GM21723 (cell line): ENCODE measurements at regions not wholly inside any gene's neighbourhood (a gene's known extent, or its start where the extent isn't known, plus 50 kb on each side); places are given as distances from the start of the nearest gene placed in this dataset.

Experiments used
- ATAC-seq: cut with Tn5 transposase; IDR thresholded peaks from one replicate; pipeline ENCODE4 v1.9.1; 2021; ENCODE audit warnings: mild to moderate bottlenecking, moderate library complexity; ENCODE audit not compliant: unreplicated experiment

DNA sequence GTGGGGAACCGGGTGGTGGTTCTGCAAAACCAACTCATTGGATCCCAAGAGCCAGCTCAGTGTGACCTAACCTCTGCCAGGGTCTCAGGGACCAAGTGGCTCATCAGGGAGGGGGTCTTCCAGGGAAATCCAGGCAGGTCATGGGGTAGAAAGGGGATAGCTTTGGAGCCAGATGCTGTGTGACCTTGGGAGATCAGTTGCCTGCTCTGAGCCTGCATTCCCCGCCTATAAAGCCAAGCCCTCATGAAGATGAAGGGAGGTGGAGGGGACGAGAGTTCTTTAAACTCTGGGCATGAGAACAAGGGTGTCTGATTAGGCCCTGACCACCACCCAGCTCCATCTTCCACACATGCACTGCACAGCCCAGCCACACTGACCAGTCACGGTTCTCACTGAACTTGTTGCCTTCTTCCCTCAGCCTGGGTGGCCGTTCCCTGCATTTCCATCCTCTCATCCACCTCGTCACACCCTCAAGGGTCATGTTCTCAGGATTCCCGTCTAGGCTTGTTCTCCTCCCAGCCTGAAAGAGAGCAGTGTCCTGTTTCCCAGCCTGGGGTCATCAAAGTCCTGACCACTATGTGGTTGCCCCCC is 475.5 kb downstream of the TBC1D22A start:
- no peak for ATAC-seq

DNA sequence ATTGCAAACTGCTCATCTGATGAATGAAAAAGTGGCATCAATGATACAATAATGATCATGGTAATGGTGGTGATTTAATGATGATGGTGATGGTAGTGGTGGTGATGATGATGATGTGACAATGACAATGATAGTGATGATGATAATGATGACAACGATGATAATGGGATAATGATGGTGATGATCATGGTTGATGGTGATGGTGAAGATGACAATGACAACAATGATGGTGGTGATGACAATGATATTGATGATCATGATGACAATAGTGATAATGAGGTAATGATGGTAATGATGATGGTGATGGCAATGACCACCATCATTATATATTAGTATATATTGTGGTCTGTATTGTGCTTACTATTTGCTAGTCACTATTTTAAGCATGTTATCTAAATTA is 474.3 kb downstream of the TBC1D22A start:
- no peak for ATAC-seq

- ATAC-seq = no peak
These were observed 473.7 kb downstream of the TBC1D22A start for GRCh38 chr22:47236161-47236560.

GRCh38 chr22:47233316-47234243 is 471.1 kb downstream of the TBC1D22A start:
- ATAC-seq = no peak

DNA sequence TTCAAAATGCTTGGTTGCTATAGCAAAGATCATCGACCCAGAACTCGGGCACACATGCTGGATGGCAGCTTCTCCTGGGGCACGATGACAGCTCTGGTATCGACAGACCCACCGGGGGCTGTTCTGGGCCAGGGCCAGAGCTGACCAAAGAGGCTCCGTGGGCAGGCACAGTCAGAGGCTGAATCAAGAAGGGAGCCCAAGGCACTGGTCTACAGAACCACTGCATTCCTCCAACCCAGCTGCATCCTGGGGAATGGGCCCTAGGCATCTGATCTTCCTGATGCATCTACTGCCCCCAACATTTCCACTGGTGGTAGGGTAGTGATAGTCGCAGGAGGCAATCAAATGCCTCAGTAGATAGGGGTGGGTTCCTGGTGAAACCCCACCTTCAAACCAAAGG is 470.3 kb downstream of the TBC1D22A start:
- ATAC-seq = no peak

DNA sequence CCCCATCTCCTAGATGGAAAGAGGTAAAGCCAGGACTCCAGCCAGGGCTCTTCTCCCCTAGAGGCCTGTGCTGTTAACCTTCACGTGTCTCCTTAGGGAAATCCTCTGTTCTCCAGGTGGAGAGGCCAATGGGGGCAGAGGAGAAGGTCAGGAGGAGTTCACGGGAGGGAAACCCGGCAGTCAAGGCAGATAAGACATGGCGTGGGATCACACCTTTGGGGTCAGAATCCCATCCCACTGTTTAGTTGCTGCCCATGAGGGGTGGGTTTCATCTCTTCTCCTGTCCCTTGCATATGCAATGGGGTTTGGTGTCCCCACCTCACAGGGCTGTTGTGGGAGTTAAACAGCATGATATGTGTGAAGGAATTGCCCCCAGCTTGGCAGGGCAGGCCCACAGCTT is 469.7 kb downstream of the TBC1D22A start:
- ATAC-seq = no peak

DNA sequence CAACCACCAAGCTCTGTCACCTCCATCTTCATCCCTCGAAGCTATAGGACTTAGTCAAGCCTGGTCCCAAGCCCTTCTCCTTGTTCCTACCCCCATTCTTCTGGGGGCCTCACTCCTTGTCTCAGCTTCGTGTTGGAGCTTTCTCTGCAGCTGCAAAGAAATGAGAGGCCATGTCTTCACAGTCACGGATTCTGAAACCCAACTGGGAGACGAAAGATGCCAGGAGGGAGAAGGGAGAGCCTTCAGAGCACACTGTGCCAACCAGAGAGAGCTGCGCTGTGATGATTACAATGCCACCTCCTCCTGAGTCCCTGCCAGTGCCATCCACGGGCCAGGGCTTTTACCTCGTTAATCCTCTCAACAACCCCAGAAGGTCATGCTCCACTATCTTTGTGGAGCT is 469.3 kb downstream of the TBC1D22A start:
- no peak for ATAC-seq

DNA sequence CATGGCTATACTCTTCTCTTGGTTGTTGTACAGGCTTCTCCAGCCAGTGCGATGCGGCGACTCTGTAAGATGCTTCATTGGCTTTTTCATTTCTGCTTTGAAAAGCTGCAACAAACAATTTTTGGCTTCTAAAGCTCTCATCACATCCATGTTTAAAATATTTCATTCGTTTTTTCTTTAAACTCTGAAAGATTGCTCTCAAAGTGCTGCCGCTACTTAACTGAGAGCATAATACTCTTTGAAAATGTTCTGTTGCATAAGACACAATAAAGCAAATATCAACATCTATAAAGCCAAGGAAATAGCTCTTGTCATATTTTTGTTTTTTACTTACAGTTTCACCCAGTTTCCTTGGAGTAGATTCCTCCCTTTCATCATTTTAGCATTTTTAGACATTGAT is 468.3 kb downstream of the TBC1D22A start:
- ATAC-seq = no peak

DNA sequence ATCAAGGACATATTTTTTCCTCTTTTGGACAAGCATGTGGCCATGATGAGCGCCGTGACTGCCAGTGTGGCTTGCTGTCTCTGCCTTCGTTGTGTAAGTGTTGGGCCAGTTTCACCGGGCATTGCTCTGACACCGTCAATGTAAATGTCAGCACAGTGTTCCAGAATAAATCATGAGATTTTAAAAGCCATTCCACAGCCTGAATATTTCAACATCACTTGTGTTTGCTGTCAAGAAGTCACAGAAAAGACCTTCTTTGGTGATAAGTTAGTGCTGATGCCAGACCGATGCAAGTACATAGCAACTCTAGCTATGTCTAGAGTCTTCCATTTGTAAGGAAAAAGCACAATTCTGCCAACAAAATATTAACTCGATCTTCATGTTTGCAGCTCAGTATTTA is 467.8 kb downstream of the TBC1D22A start:
- no peak for ATAC-seq

DNA sequence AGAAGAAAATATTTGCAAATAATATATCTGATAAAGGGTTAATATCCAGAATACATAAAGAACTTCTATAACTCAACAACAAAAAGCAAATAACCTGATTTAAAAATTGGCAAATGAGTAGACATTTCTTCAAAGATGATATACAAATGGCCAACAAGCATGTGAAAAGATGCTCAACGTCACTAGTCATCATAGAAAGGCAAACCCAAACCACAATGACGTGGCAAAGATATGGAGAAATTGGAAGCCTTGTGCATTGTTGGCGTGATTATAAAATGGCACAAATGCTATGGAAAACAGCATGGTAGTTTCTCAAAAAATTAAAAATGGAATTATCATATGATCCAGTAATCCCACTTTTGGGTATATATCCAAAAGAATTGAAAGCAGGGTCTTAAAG is 466.3 kb downstream of the TBC1D22A start:
- no peak for ATAC-seq

GRCh38 chr22:47225931-47226633 is 463.6 kb downstream of the TBC1D22A start:
- no peak for ATAC-seq

- no peak for ATAC-seq
These were observed 462.9 kb downstream of the TBC1D22A start for GRCh38 chr22:47225080-47225930.
